AG09309 (cell line): ENCODE measurements at regions not wholly inside any gene's neighbourhood (a gene's known extent, or its start where the extent isn't known, plus 50 kb on each side); places are given as distances from the start of the nearest gene placed in this dataset.

Experiments
- DNase-seq: peaks from one replicate; pipeline ENCODE4 v3.0.0-alpha.2; 2010; ENCODE audit warnings: low read depth
- H3K4me3 ChIP-seq: 2 replicates; pipeline ENCODE4 v1.5.1; 2011; ENCODE audit warnings: mild to moderate bottlenecking, low read depth, low read length, moderate library complexity; ENCODE audit not compliant: control insufficient read depth
- CTCF ChIP-seq: IDR thresholded peaks from 2 replicates; pipeline ENCODE4 v1.5.1; 2011; ENCODE audit warnings: mild to moderate bottlenecking, low read depth, low read length, inconsistent platforms; ENCODE audit not compliant: insufficient read depth, control insufficient read depth; ENCODE audit errors: missing control alignments

GRCh38 chr13:85204668-85205344, 594.4 kb downstream of the SLITRK6 start:
- H3K4me3 ChIP-seq = no peak overlapping the region
- no peak for DNase-seq
- no peak for TF ChIP-seq CTCF

GRCh38 chr13:85197431-85197830, 601.8 kb downstream of the SLITRK6 start:
- no peak for TF ChIP-seq CTCF
- H3K4me3 ChIP-seq = no peak overlapping the region
- no peak for DNase-seq

- H3K4me3 ChIP-seq = no peak overlapping the region
- no peak for DNase-seq
- no peak for TF ChIP-seq CTCF
Measured at GRCh38 chr13:85194482-85194881, 604.7 kb downstream of the SLITRK6 start.

GRCh38 chr13:85191996-85192718, 607.1 kb downstream of the SLITRK6 start:
- no peak for TF ChIP-seq CTCF
- no peak for DNase-seq
- H3K4me3 ChIP-seq = no peak overlapping the region

- DNase-seq = no peak
- no peak for TF ChIP-seq CTCF
Measured at GRCh38 chr13:85186356-85187045, 612.7 kb downstream of the SLITRK6 start.

GRCh38 chr13:85174291-85174690, 624.9 kb downstream of the SLITRK6 start:
- no peak for TF ChIP-seq CTCF
- no peak for DNase-seq
- H3K4me3 ChIP-seq = no peak overlapping the region

More at GRCh38 chr13:85186356-85187045, 612.7 kb downstream of the SLITRK6 start:
- H3K4me3 ChIP-seq = no peak overlapping the region
